Lower leg skin (tissue), 4 donors: ENCODE measurements at regions not wholly inside any gene's neighbourhood (a gene's known extent, or its start where the extent isn't known, plus 50 kb on each side); places are given as distances from the start of the nearest gene placed in this dataset.

Source experiments
- DNase-seq, 2 donors: peaks; one replicate each; pipeline ENCODE4 v3.0.0-alpha.2; 2019; ENCODE audit warnings: low spot score in 2 of 2
- H3K4me3 ChIP-seq: fragments of 200-600 bp; sonication (generic); 2 replicates; pipeline ENCODE4 v1.5.1; 2017; ENCODE audit warnings: mild to moderate bottlenecking, low read depth; ENCODE audit not compliant: poor library complexity, severe bottlenecking
- CTCF ChIP-seq, 3 donors: fragments of 450-650 bp; IDR thresholded peaks; one replicate each; pipeline ENCODE4 v1.5.1; 2016; ENCODE audit warnings: antibody characterized with exemption in 3 of 3, mild to moderate bottlenecking in 3 of 3, moderate library complexity in 2 of 3
- POLR2A ChIP-seq, 2 donors: fragments of 450-650 bp; IDR thresholded peaks; one replicate each; pipeline ENCODE4 v1.6.1; 2016 to 2017; ENCODE audit warnings: antibody characterized with exemption in 2 of 2, mild to moderate bottlenecking in 1 of 2, moderate library complexity in 1 of 2
- WGBS, 2 donors: methylation state at CpG; one replicate each; pipeline ENCODE4 v1.1.5; 2018; 5-methylcytosine and 5-hydroxymethylcytosine counted together
- intact Hi-C: fragments of 100-400 bp; cut with DNase I; formaldehyde crosslinking; loops from one replicate; pipeline ENCODE4 v1.15.0; 2023; ENCODE audit warnings: low total_unique reads

DNA sequence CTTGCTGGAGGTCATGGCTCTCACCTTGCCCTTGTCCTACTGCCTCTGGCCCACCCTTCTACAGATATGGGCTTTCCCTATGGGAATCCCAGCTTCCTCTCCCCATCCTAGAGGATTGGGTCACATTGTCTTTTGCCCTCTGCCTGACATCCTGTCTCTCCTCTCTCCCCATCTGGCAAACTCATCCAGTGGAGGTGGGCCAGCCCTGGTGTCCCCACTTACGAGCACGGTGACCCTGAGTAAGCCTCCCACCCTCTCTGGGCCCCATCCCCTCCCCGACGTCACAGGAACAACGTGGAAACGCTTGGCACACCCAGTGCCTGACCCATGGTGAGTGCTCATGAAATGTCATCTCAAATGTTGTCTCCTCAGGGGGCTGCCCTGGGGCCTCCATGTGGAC lies 56.1 kb upstream of the ID3 start:
- intact Hi-C loops = no loop called here
- no peak for DNase-seq
- 46 to 63% methylated on average over 6 of the region's 6 CpGs for WGBS, 2 donors
- no peak for TF ChIP-seq CTCF (IDR thresholded peaks at IDR 0.05)
- no peak for TF ChIP-seq POLR2A (IDR thresholded peaks at IDR 0.05)
- H3K4me3 ChIP-seq = no peak overlapping the region

GRCh38 chr1:23614032-23614660 lies 54.8 kb upstream of the ID3 start:
- DNase-seq = no peak
- WGBS, 2 donors = 88 to 92% methylated on average over 8 of the region's 8 CpGs
- intact Hi-C loops = no loop called here
- H3K4me3 ChIP-seq = no peak overlapping the region
- TF ChIP-seq CTCF (IDR thresholded peaks at IDR 0.05) (no peak), POLR2A (IDR thresholded peaks at IDR 0.05) (no peak)

DNA sequence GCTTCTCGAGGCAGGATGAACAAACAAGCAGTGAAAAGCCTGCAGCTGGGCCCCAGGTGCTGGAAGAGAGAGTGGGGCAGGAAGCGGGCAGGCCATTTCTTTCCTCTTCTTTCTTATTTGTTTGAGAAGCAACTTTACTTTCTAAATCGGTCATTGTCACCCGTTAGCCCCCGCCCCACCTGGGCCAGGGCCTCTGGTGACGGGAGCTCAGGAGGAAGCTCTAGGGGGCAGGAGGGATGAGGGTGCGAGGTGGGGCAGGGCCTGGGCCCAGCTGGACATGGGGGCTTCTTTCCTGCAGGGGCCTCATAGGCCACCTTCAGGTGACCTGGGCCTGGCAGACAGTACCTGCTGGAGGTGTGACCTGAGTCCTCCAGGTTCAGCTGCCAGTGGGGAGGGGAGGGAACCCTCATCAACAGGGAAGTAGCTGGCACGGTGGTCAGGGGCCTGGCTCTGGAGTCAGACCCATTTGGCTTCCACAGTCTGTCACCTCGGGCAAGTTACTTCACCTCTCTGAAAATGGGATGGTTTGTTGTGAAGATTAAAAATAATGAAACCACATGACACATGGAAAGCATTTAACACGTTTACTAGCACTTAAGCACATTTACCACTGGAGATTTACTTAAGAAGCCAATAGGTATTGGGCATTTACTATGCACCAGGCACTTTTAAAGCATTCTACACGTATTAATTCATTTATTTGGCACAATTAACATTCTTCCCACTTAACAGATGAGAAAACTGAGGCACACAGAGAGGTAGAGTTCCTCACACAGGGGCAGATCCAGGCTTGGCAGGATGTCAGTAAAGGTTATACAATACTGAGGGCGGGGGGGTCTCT lies 54.1 kb upstream of the ID3 start:
- 68 to 71% methylated on average over 11 to 12 of the region's 12 CpGs for WGBS, 2 donors
- H3K4me3 ChIP-seq = no peak overlapping the region
- TF ChIP-seq POLR2A (IDR thresholded peaks at IDR 0.05) (no peak), CTCF (IDR thresholded peaks at IDR 0.05) (no peak)
- DNase-seq = no peak
- intact Hi-C loops = no loop called here

DNA sequence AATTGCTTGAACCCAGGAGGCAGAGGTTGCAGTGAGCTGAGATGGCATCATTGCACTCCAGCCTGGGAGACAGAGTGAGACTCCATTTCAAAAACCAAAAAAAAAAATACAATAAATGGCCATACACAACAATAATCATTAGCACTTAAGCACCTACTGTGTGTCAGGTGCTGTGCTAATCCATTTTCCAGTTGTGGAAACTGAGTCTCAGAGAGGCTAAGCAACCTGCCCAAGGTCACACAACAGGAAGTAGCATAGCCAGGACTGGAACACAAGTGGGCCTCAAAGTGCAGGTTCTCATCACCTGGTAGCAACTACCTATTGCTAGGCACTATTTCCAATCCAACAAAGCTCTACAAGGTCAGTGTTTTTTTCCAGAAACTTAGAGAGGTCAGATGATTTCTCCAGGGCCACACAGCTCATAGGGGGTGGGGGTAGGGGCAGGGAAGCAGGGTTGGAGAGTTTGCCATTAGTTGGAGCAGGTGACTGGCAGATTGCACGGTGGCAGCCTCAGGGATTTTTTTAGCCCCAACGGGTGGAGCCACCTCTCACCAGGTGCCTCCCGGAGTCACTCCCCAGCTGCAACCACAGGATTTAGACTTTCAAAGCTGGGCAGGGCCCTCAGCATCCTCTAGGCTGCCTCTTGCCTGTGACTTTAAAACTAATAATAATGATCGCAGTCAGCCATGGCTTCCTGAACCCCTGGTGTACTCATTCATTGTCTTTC lies 52.5 kb upstream of the ID3 start:
- DNase-seq = no peak
- TF ChIP-seq CTCF (IDR thresholded peaks at IDR 0.05) = no peak
- TF ChIP-seq POLR2A (IDR thresholded peaks at IDR 0.05) = no peak
- 44 to 48% methylated on average over 4 of the region's 4 CpGs for WGBS, 2 donors
- intact Hi-C loops = no loop called here
- H3K4me3 ChIP-seq = no peak overlapping the region

GRCh38 chr1:23610677-23611076 lies 51.4 kb upstream of the ID3 start:
- H3K4me3 ChIP-seq = no peak overlapping the region
- no peak for TF ChIP-seq POLR2A (IDR thresholded peaks at IDR 0.05)
- no peak for TF ChIP-seq CTCF (IDR thresholded peaks at IDR 0.05)
- 93 to 94% methylated on average over 1 of the region's 1 CpG for WGBS, 2 donors
- DNase-seq = no peak
- intact Hi-C loops = no loop called here
